Uterus (tissue), 2 donors: ENCODE measurements at regions not wholly inside any gene's neighbourhood (a gene's known extent, or its start where the extent isn't known, plus 50 kb on each side); places are given as distances from the start of the nearest gene placed in this dataset.

ENCODE experiments used
- POLR2A ChIP-seq, 2 donors: fragments of 450-650 bp; IDR thresholded peaks; one replicate each; pipeline ENCODE4 v1.6.1; 2016; ENCODE audit warnings: antibody characterized with exemption in 2 of 2, mild to moderate bottlenecking in 1 of 2, moderate library complexity in 1 of 2
- TF ChIP-seq, protein P1 (sequence below), 4 experiments: fragments of 200-600 bp in 2 of 4; fragments of 450-650 bp in 2 of 4; sonication (generic) in 2 of 4; IDR thresholded peaks; one replicate each; pipeline ENCODE4 v1.5.1; 2016 to 2019; ENCODE audit warnings: antibody characterized with exemption in 4 of 4, mild to moderate bottlenecking in 2 of 4, moderate library complexity in 1 of 4

DNA sequence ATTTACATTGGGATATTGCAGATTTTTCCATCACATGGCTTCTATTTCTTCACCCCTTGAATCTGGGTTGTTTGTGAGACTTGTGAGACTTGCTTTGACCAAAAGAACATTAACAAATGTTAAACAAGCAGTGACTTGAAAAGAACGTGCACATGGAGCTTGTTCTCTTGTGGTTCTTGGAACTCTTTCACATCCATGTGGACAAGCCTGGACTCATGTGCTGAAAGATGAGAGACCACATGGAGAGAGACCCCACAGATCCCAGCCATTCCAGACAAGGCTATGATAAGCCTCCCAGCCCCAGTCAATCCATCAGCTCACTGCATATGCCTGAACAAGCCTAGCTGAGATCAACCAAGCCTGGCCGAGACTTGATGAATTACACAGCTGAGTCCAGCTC is 1365.7 kb upstream of the GJE1 start:
- TF ChIP-seq, protein P1, sequence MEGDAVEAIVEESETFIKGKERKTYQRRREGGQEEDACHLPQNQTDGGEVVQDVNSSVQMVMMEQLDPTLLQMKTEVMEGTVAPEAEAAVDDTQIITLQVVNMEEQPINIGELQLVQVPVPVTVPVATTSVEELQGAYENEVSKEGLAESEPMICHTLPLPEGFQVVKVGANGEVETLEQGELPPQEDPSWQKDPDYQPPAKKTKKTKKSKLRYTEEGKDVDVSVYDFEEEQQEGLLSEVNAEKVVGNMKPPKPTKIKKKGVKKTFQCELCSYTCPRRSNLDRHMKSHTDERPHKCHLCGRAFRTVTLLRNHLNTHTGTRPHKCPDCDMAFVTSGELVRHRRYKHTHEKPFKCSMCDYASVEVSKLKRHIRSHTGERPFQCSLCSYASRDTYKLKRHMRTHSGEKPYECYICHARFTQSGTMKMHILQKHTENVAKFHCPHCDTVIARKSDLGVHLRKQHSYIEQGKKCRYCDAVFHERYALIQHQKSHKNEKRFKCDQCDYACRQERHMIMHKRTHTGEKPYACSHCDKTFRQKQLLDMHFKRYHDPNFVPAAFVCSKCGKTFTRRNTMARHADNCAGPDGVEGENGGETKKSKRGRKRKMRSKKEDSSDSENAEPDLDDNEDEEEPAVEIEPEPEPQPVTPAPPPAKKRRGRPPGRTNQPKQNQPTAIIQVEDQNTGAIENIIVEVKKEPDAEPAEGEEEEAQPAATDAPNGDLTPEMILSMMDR (IDR thresholded peaks at IDR 0.05), result no peak
- TF ChIP-seq POLR2A (IDR thresholded peaks at IDR 0.05), result no peak
